NCI-H2171 treated with DMSO at 0.1 percent for 48 hours (cell line): ENCODE measurements at regions not wholly inside any gene's neighbourhood (a gene's known extent, or its start where the extent isn't known, plus 50 kb on each side); places are given as distances from the start of the nearest gene placed in this dataset.
"Not testable (repeated sequence)": the region's sequence is repeated elsewhere in the genome, so short reads cannot be mapped to it uniquely, and the experiment has no call there.

ENCODE experiments used
- DNase-seq: peaks from one replicate; lab custom pipeline; 2025; lab: John Stamatoyannopoulos, UW

DNA sequence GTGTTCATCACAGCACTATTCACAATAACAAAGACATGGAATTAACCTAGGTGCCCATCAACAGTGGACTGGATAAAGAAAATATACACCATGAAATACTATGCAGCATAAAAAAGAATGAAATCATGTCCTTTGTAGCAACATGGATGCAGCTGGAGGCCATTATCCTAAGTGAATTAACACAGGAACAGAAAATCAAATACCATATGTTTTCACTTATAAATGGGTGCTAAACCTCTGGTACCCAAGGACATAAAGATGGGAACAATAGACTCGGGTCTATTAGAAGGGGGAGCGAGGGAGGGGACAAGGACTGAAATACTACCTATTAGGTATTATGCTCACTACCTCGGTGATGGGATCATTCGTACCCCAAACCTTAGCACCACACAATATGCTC is 66.4 kb upstream of the PTPN13 start:
- not testable (repeated sequence) for DNase-seq

GRCh38 chr4:86529436-86529835 is 64.7 kb upstream of the PTPN13 start:
- DNase-seq: no peak

GRCh38 chr4:86530183-86530582 is 63.9 kb upstream of the PTPN13 start:
- no peak for DNase-seq

GRCh38 chr4:86531440-86531839 is 62.7 kb upstream of the PTPN13 start:
- DNase-seq: no peak

GRCh38 chr4:86532851-86533250 is 61.3 kb upstream of the PTPN13 start:
- DNase-seq: no peak

GRCh38 chr4:86536151-86536550 is 58.0 kb upstream of the PTPN13 start:
- no peak for DNase-seq

GRCh38 chr4:86542319-86543027 is 51.6 kb upstream of the PTPN13 start:
- no peak for DNase-seq

GRCh38 chr4:86543080-86543479 is 51.0 kb upstream of the PTPN13 start:
- DNase-seq: no peak

- DNase-seq: no peak
Observed at GRCh38 chr4:86543560-86544309, 50.4 kb upstream of the PTPN13 start.

DNA sequence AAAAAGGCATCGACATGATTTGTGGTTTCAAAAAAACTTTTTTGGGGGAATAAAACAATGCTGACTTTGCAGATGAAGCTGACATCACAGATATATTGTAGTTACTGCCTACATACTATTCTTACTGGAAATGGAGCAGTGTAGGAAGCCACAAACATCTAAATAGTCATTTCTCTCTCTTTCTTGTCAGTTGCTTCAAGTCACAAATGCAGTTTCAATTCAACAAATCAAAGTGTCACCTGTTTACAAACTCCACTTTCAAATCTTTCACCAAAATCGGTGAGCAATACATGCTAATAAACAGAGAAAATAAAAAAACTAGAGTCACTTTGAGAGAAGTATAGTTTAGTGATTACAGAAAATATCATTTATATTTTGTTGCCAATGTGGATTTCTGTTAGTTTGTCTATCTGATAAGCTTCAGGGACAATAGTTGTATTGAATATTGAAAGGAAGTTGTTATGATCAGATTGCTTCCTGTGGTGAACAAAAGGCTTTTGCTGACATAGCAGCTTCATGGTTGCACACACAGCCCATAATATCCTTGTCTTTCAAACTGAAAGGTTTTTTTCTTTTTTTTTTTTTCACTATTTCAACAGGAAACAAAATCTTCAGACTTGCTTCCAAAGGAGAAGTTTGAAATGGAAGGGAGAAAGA is 49.7 kb upstream of the PTPN13 start:
- no peak for DNase-seq
